ENCODE measurements at regions not wholly inside any gene's neighbourhood (a gene's known extent, or its start where the extent isn't known, plus 50 kb on each side); places are given as distances from the start of the nearest gene placed in this dataset.

- DNase-seq, result no peak
Measured at GRCh38 chr5:53423724-53424123, 56.7 kb upstream of the FST start.

GRCh38 chr5:53424686-53425615, 55.5 kb upstream of the FST start:
- no peak for DNase-seq

- DNase-seq, result peak; percentile 6
Measured at GRCh38 chr5:53425687-53426511, 54.5 kb upstream of the FST start.

GRCh38 chr5:53426512-53426830, 54.0 kb upstream of the FST start:
- DNase-seq, result no peak

GRCh38 chr5:53426878-53427277, 53.6 kb upstream of the FST start:
- DNase-seq, result no peak

- no peak for DNase-seq
Measured at GRCh38 chr5:53427965-53428364, 52.5 kb upstream of the FST start.

- DNase-seq, result no peak
Measured at GRCh38 chr5:53429706-53430105, 50.7 kb upstream of the FST start.

- DNase-seq, result no peak
Measured at GRCh38 chr5:53430618-53431252, 49.7 kb upstream of the FST start.

Measured in CD4-positive, alpha-beta T cell treated with Interleukin-10 for 1 hour (primary cell).